ENCODE measurements at regions not wholly inside any gene's neighbourhood (a gene's known extent, or its start where the extent isn't known, plus 50 kb on each side); places are given as distances from the start of the nearest gene placed in this dataset.

DNA sequence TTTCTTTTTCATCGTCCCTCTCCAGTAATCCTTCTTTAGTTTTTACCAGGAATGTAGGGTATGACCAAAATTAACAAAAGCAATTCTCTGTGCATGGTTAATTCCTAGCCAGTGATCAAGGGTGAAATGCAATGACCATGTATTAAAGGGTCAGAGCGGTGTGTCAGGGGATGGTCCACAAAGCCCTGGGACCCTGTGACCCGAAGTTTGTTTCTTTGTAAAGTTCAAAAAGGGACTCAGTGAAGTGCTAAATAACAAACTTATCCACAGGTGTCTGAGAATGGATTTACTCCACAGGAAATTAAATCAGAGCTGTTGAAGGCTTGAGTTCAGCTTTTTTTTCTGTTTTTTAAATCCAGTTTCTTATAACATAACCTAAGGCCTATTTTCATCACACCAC is 375.7 kb downstream of the GJA1 start:
- TF ChIP-seq CTCF (IDR thresholded peaks at IDR 0.05; ENCODE audit: low read length) (no peak), EZH2 (IDR thresholded peaks at IDR 0.05; ENCODE audit: borderline replicate concordance, low read length) (no peak)

Data from OCI-LY1 (cell line).